Esophagus muscularis mucosa (tissue), 4 donors: ENCODE measurements at regions not wholly inside any gene's neighbourhood (a gene's known extent, or its start where the extent isn't known, plus 50 kb on each side); places are given as distances from the start of the nearest gene placed in this dataset.

Experiments used
- DNase-seq: peaks from one replicate; pipeline ENCODE4 v3.0.0-alpha.2; 2017; ENCODE audit errors: extremely low spot score
- H3K27ac ChIP-seq, 4 donors: fragments of 200-600 bp; sonication (generic); replicated peaks in 1 of 4; 1 replicate in 3 of 4; 2 replicates in 1 of 4; pipeline ENCODE4 v1.5.1; 2016 to 2019; ENCODE audit warnings: mild to moderate bottlenecking in 1 of 4
- H3K27me3 ChIP-seq, 4 donors: fragments of 200-600 bp; sonication (generic); one replicate each; pipeline versions ENCODE4 v1.5.1 to v1.6.0; 2016 to 2019
- H3K36me3 ChIP-seq, 4 donors: fragments of 200-600 bp; sonication (generic); one replicate each; pipeline ENCODE4 v1.5.1; 2016 to 2019
- H3K4me1 ChIP-seq, 4 donors: fragments of 200-600 bp; sonication (generic); one replicate each; pipeline ENCODE4 v1.5.1; 2016 to 2019
- H3K4me3 ChIP-seq, 4 donors: fragments of 200-600 bp; sonication (generic); 1 replicate in 2 of 4; 2 replicates in 2 of 4; pipeline ENCODE4 v1.5.1; 2016 to 2019; ENCODE audit warnings: mild to moderate bottlenecking in 4 of 4, moderate library complexity in 1 of 4
- H3K9me3 ChIP-seq, 4 donors: fragments of 200-600 bp; sonication (generic); 1 replicate in 3 of 4; 2 replicates in 1 of 4; pipeline ENCODE4 v1.5.1; 2016 to 2019
- CTCF ChIP-seq, 3 experiments: fragments of 200-600 bp in 2 of 3; fragments of 450-650 bp in 1 of 3; sonication (generic) in 2 of 3; IDR thresholded peaks; one replicate each; pipeline ENCODE4 v1.5.1; 2017 to 2019; ENCODE audit warnings: antibody characterized with exemption in 3 of 3, mild to moderate bottlenecking in 2 of 3, moderate library complexity in 1 of 3
- EP300 ChIP-seq: sonication (generic); formaldehyde crosslinking; IDR thresholded peaks from one replicate; pipeline ENCODE4 v1.6.1; 2017; ENCODE audit warnings: antibody characterized with exemption
- POLR2A ChIP-seq: fragments of 450-650 bp; IDR thresholded peaks from one replicate; pipeline ENCODE4 v1.6.1; 2017; ENCODE audit warnings: antibody characterized with exemption, moderate library complexity, mild to moderate bottlenecking, low read depth
- POLR2AphosphoS5 ChIP-seq, 2 donors: sonication (generic); formaldehyde crosslinking; IDR thresholded peaks; one replicate each; pipeline ENCODE4 v1.6.1; 2017; ENCODE audit warnings: antibody characterized with exemption in 2 of 2
- WGBS: methylation state at CpG from one replicate; pipeline ENCODE4 v1.1.5; 2018; 5-methylcytosine and 5-hydroxymethylcytosine counted together
- intact Hi-C: fragments of 100-400 bp; cut with DNase I; formaldehyde crosslinking; loops from one replicate; pipeline ENCODE4 v1.15.1; 2023

GRCh38 chr10:32171204-32171603 is 115.0 kb upstream of the KIF5B start:
- Histone ChIP-seq H3K27me3 (no peaks in the 10 kb centered on the region), H3K4me1 (no peaks in the 10 kb centered on the region), H3K9me3 (peaks cover 0 to 9% (median 0%) of the 10 kb centered on the region in 4 donors), H3K27ac (no peak overlapping the region), H3K36me3 (no peaks in the 10 kb centered on the region), H3K4me3 (no peak overlapping the region)
- no peak for DNase-seq
- 73% methylated on average over 3 of the region's 3 CpGs for WGBS
- TF ChIP-seq POLR2A (no peak), EP300 (no peak), POLR2AphosphoS5 (IDR thresholded peaks at IDR 0.05) (no peak), CTCF (IDR thresholded peaks at IDR 0.05) (no peak)
- intact Hi-C loops, result no loop called here

GRCh38 chr10:32169556-32169955 is 113.3 kb upstream of the KIF5B start:
- Histone ChIP-seq H3K27ac (no peak overlapping the region), H3K9me3 (peaks cover 0 to 5% (median 0%) of the 10 kb centered on the region in 4 donors), H3K4me3 (no peak overlapping the region), H3K27me3 (no peaks in the 10 kb centered on the region), H3K4me1 (no peaks in the 10 kb centered on the region), H3K36me3 (no peaks in the 10 kb centered on the region)
- 52% methylated on average over 5 of the region's 5 CpGs for WGBS
- DNase-seq, result no peak
- TF ChIP-seq POLR2AphosphoS5 (IDR thresholded peaks at IDR 0.05) (no peak), POLR2A (no peak), CTCF (IDR thresholded peaks at IDR 0.05) (no peak), EP300 (no peak)
- intact Hi-C loops, result no loop called here

- Histone ChIP-seq H3K9me3 (no peaks in the 10 kb centered on the region), H3K36me3 (no peaks in the 10 kb centered on the region), H3K27ac (no peak overlapping the region), H3K4me3 (no peak overlapping the region), H3K27me3 (no peaks in the 10 kb centered on the region), H3K4me1 (no peaks in the 10 kb centered on the region)
- WGBS, result 73% methylated on average over 4 of the region's 5 CpGs
- no peak for DNase-seq
- intact Hi-C loops, result no loop called here
- no peak for TF ChIP-seq POLR2A
- TF ChIP-seq CTCF (IDR thresholded peaks at IDR 0.05), result no peak
- no peak for TF ChIP-seq POLR2AphosphoS5 (IDR thresholded peaks at IDR 0.05)
Measured at GRCh38 chr10:32167450-32167849, 111.2 kb upstream of the KIF5B start.

- no peak overlapping the region for H3K27ac ChIP-seq
- no peaks in the 10 kb centered on the region for H3K36me3 ChIP-seq
- intact Hi-C loops, result no loop called here
- H3K27me3 ChIP-seq, result no peaks in the 10 kb centered on the region
- no peaks in the 10 kb centered on the region for H3K9me3 ChIP-seq
- no peak for TF ChIP-seq EP300
- DNase-seq, result no peak
- no peaks in the 10 kb centered on the region for H3K4me1 ChIP-seq
- H3K4me3 ChIP-seq, result no peak overlapping the region
Measured at GRCh38 chr10:32166365-32166764, 110.1 kb upstream of the KIF5B start.

GRCh38 chr10:32163762-32164148 is 107.5 kb upstream of the KIF5B start:
- Histone ChIP-seq H3K4me3 (no peak overlapping the region), H3K27ac (no peak overlapping the region), H3K36me3 (no peaks in the 10 kb centered on the region), H3K9me3 (no peaks in the 10 kb centered on the region), H3K4me1 (no peaks in the 10 kb centered on the region), H3K27me3 (no peaks in the 10 kb centered on the region)
- TF ChIP-seq EP300, result no peak
- no peak for DNase-seq
- intact Hi-C loops, result no loop called here
- WGBS, result 88% methylated on average over 9 of the region's 9 CpGs

- no peaks in the 10 kb centered on the region for H3K4me1 ChIP-seq
- H3K27me3 ChIP-seq, result no peaks in the 10 kb centered on the region
- WGBS, result 84% methylated on average over 10 of the region's 10 CpGs
- H3K36me3 ChIP-seq, result no peaks in the 10 kb centered on the region
- H3K27ac ChIP-seq, result no peak overlapping the region
- no peaks in the 10 kb centered on the region for H3K9me3 ChIP-seq
- intact Hi-C loops, result no loop called here
- no peak overlapping the region for H3K4me3 ChIP-seq
- no peak for TF ChIP-seq POLR2A
- TF ChIP-seq CTCF (IDR thresholded peaks at IDR 0.05), result no peak
- TF ChIP-seq POLR2AphosphoS5 (IDR thresholded peaks at IDR 0.05), result no peak
- no peak for TF ChIP-seq EP300
- no peak for DNase-seq
Measured at GRCh38 chr10:32163071-32163761, 107.0 kb upstream of the KIF5B start.
